WERI-Rb-1 (cell line): ENCODE measurements at regions not wholly inside any gene's neighbourhood (a gene's known extent, or its start where the extent isn't known, plus 50 kb on each side); places are given as distances from the start of the nearest gene placed in this dataset.
A peak's percentile ranks its signal among the peaks of the same experiment; 100 is the strongest.

Experiments used
- DNase-seq: peaks from one replicate; pipeline ENCODE4 v3.0.0-alpha.2; 2020
- H3K27ac ChIP-seq: fragments of 250-450 bp; sonication (Bioruptor Pico); 2 replicates; pipeline ENCODE4 v1.5.1; 2020; ENCODE audit warnings: mild to moderate bottlenecking, moderate library complexity
- H3K27me3 ChIP-seq: fragments of 250-450 bp; sonication (Bioruptor Pico); 2 replicates; pipeline ENCODE4 v1.5.1; 2021; ENCODE audit warnings: mild to moderate bottlenecking, low read depth, moderate library complexity; ENCODE audit not compliant: insufficient read depth, severe bottlenecking
- H3K36me3 ChIP-seq: fragments of 250-450 bp; sonication (Bioruptor Pico); 2 replicates; pipeline ENCODE4 v1.5.1; 2020; ENCODE audit warnings: mild to moderate bottlenecking, moderate library complexity
- H3K4me3 ChIP-seq: 2 replicates; pipeline ENCODE4 v1.5.1; 2011; ENCODE audit warnings: low read depth, mild to moderate bottlenecking, control low read depth, low read length
- H3K9me3 ChIP-seq: fragments of 250-450 bp; sonication (Bioruptor Pico); 2 replicates; pipeline ENCODE4 v1.5.1; 2021; ENCODE audit warnings: mild to moderate bottlenecking, moderate library complexity; ENCODE audit not compliant: severe bottlenecking
- CTCF ChIP-seq: IDR thresholded peaks from 2 replicates; pipeline ENCODE4 v1.5.1; 2011; ENCODE audit warnings: low read depth, mild to moderate bottlenecking, control low read depth, inconsistent platforms, low read length

GRCh38 chr2:118791483-118791882 is 56.0 kb downstream of the EN1 start:
- peaks cover 96% of the 10 kb centered on the region for H3K27me3 ChIP-seq
- DNase-seq, result no peak
- TF ChIP-seq CTCF, result no peak
- H3K36me3 ChIP-seq, result no peaks in the 10 kb centered on the region
- no peaks in the 10 kb centered on the region for H3K9me3 ChIP-seq
- H3K27ac ChIP-seq, result no peak overlapping the region
- no peak overlapping the region for H3K4me3 ChIP-seq

- no peak for TF ChIP-seq CTCF
- no peak overlapping the region for H3K4me3 ChIP-seq
- no peak for DNase-seq
Measured at GRCh38 chr2:118786746-118787145, 60.7 kb downstream of the EN1 start.

GRCh38 chr2:118784860-118785259 is 62.6 kb downstream of the EN1 start:
- no peak for TF ChIP-seq CTCF
- Histone ChIP-seq H3K27me3 (peaks cover 91% of the 10 kb centered on the region), H3K4me3 (no peak overlapping the region), H3K9me3 (no peaks in the 10 kb centered on the region), H3K27ac (no peak overlapping the region), H3K36me3 (no peaks in the 10 kb centered on the region)
- DNase-seq, result no peak

More at GRCh38 chr2:118786746-118787145, 60.7 kb downstream of the EN1 start:
- Histone ChIP-seq H3K27me3 (peaks cover 91% of the 10 kb centered on the region), H3K9me3 (no peaks in the 10 kb centered on the region), H3K36me3 (no peaks in the 10 kb centered on the region), H3K27ac (no peak overlapping the region)

GRCh38 chr2:118779362-118779761 is 68.1 kb downstream of the EN1 start:
- no peaks in the 10 kb centered on the region for H3K36me3 ChIP-seq
- no peak overlapping the region for H3K27ac ChIP-seq
- no peak for TF ChIP-seq CTCF
- peaks cover 85% of the 10 kb centered on the region for H3K27me3 ChIP-seq
- no peaks in the 10 kb centered on the region for H3K9me3 ChIP-seq
- DNase-seq, result no peak
- H3K4me3 ChIP-seq, result no peak overlapping the region

- H3K36me3 ChIP-seq, result no peaks in the 10 kb centered on the region
- DNase-seq, result peak; percentile 39
- peaks cover 90% of the 10 kb centered on the region for H3K27me3 ChIP-seq
- no peak overlapping the region for H3K27ac ChIP-seq
- no peak for TF ChIP-seq CTCF
- no peaks in the 10 kb centered on the region for H3K9me3 ChIP-seq
- no peak overlapping the region for H3K4me3 ChIP-seq
Measured at GRCh38 chr2:118774458-118775133, 72.9 kb downstream of the EN1 start.

- no peak overlapping the region for H3K4me3 ChIP-seq
- no peak overlapping the region for H3K27ac ChIP-seq
- TF ChIP-seq CTCF, result no peak
- DNase-seq, result no peak
- H3K36me3 ChIP-seq, result no peaks in the 10 kb centered on the region
- H3K9me3 ChIP-seq, result no peaks in the 10 kb centered on the region
- peaks cover 94% of the 10 kb centered on the region for H3K27me3 ChIP-seq
Measured at GRCh38 chr2:118773826-118774225, 73.6 kb downstream of the EN1 start.
